H9 (cell line): ENCODE measurements at regions not wholly inside any gene's neighbourhood (a gene's known extent, or its start where the extent isn't known, plus 50 kb on each side); places are given as distances from the start of the nearest gene placed in this dataset.

Source experiments
- DNase-seq: peaks from one replicate; pipeline ENCODE4 v3.0.0-alpha.2; 2017
- H2AFZ ChIP-seq: one replicate; pipeline ENCODE4 v1.6.1; 2013; ENCODE audit warnings: mild to moderate bottlenecking, low read length, control low read depth, moderate library complexity
- H2AK5ac ChIP-seq: 2 replicates; pipeline ENCODE4 v1.6.1; 2013; ENCODE audit warnings: low read length, control low read depth, mixed read lengths; ENCODE audit not compliant: insufficient read length
- H2BK120ac ChIP-seq: one replicate; pipeline ENCODE4 v1.6.1; 2013; ENCODE audit warnings: low read depth, mild to moderate bottlenecking, low read length, control low read depth, inconsistent platforms; ENCODE audit not compliant: poor library complexity, severe bottlenecking
- H2BK12ac ChIP-seq: 2 replicates; pipeline ENCODE4 v1.6.1; 2013; ENCODE audit warnings: low read length, control low read depth, mixed read lengths, low read depth; ENCODE audit not compliant: insufficient read length
- H2BK15ac ChIP-seq: 2 replicates; pipeline ENCODE4 v1.6.1; 2013; ENCODE audit warnings: low read depth, low read length, control low read depth
- H2BK20ac ChIP-seq: one replicate; pipeline ENCODE4 v1.6.1; 2013; ENCODE audit warnings: low read depth, mild to moderate bottlenecking, low read length, control low read depth, inconsistent platforms; ENCODE audit not compliant: poor library complexity, severe bottlenecking
- H2BK5ac ChIP-seq: 2 replicates; pipeline ENCODE4 v1.6.1; 2013; ENCODE audit warnings: low read length, control low read depth, mixed read lengths; ENCODE audit not compliant: insufficient read length
- H3K14ac ChIP-seq: 2 replicates; pipeline ENCODE4 v1.6.1; 2013; ENCODE audit warnings: low read length, control low read depth; ENCODE audit not compliant: insufficient read depth
- H3K18ac ChIP-seq: 2 replicates; pipeline ENCODE4 v1.6.1; 2013; ENCODE audit warnings: low read depth, mild to moderate bottlenecking, mixed read lengths, low read length, control low read depth; ENCODE audit not compliant: insufficient read length
- H3K23ac ChIP-seq: 2 replicates; pipeline ENCODE4 v1.6.1; 2013; ENCODE audit warnings: low read length, control low read depth, mixed read lengths, low read depth; ENCODE audit not compliant: insufficient read length
- H3K23me2 ChIP-seq: 2 replicates; pipeline ENCODE4 v1.6.1; 2013; ENCODE audit warnings: low read depth, mild to moderate bottlenecking, mixed read lengths, low read length, control low read depth; ENCODE audit not compliant: insufficient read length, poor library complexity, severe bottlenecking
- H3K27ac ChIP-seq: 2 replicates; pipeline ENCODE4 v1.5.1; 2013; ENCODE audit warnings: low read length, control low read depth, mixed read lengths, low read depth; ENCODE audit not compliant: insufficient read length
- H3K27me3 ChIP-seq: 2 replicates; pipeline ENCODE4 v1.6.1; 2013; ENCODE audit warnings: low read length, control low read depth, inconsistent platforms; ENCODE audit not compliant: insufficient read depth
- H3K4ac ChIP-seq: 2 replicates; pipeline ENCODE4 v1.6.1; 2013; ENCODE audit warnings: low read depth, mild to moderate bottlenecking, control low read depth, inconsistent platforms, low read length, moderate library complexity
- H3K4me1 ChIP-seq: 2 replicates; pipeline ENCODE4 v1.6.1; 2013; ENCODE audit warnings: low read length, control low read depth, inconsistent platforms; ENCODE audit not compliant: insufficient read depth
- H3K4me2 ChIP-seq: 2 replicates; pipeline ENCODE4 v1.6.1; 2013; ENCODE audit warnings: low read length, control low read depth, mixed read lengths; ENCODE audit not compliant: insufficient read length, insufficient read depth
- H3K56ac ChIP-seq: 2 replicates; pipeline ENCODE4 v1.6.1; 2013; ENCODE audit warnings: low read depth, mild to moderate bottlenecking, mixed read lengths, low read length, control low read depth; ENCODE audit not compliant: insufficient read length
- H3K79me1 ChIP-seq: 2 replicates; pipeline ENCODE4 v1.6.1; 2013; ENCODE audit warnings: low read depth, mild to moderate bottlenecking, moderate library complexity, low read length, control low read depth, inconsistent platforms; ENCODE audit not compliant: insufficient read depth, poor library complexity, severe bottlenecking
- H3K79me2 ChIP-seq: 2 replicates; pipeline ENCODE4 v1.6.1; 2013; ENCODE audit warnings: low read length, control low read depth, inconsistent platforms; ENCODE audit not compliant: insufficient read depth
- H3K9ac ChIP-seq: 2 replicates; pipeline ENCODE4 v1.6.1; 2013; ENCODE audit warnings: low read length, control low read depth, mixed read lengths; ENCODE audit not compliant: insufficient read length; ENCODE audit errors: extremely low read depth
- H3K9me3 ChIP-seq: one replicate; pipeline ENCODE4 v1.6.1; 2013; ENCODE audit warnings: low read depth, low read length, inconsistent platforms; ENCODE audit not compliant: control insufficient read depth
- H3T11ph ChIP-seq: one replicate; pipeline ENCODE4 v1.6.1; 2013; ENCODE audit warnings: mild to moderate bottlenecking, low read length, control low read depth, inconsistent platforms
- H4K20me1 ChIP-seq: one replicate; pipeline ENCODE4 v1.6.1; 2013; ENCODE audit not compliant: control insufficient read depth, insufficient read length, insufficient read depth
- H4K5ac ChIP-seq: 2 replicates; pipeline ENCODE4 v1.6.1; 2013; ENCODE audit warnings: low read depth, mild to moderate bottlenecking, mixed read lengths, low read length, control low read depth; ENCODE audit not compliant: insufficient read length
- H4K8ac ChIP-seq: replicated peaks from 2 replicates; pipeline ENCODE4 v1.6.1; 2013; ENCODE audit warnings: low read length, control low read depth, mixed read lengths, low read depth; ENCODE audit not compliant: insufficient read length
- H4K91ac ChIP-seq: 2 replicates; pipeline ENCODE4 v1.6.1; 2013; ENCODE audit warnings: low read depth, mild to moderate bottlenecking, moderate library complexity, mixed read lengths, low read length, control low read depth; ENCODE audit not compliant: insufficient read length
- H3K27ac Mint-ChIP-seq, 3 experiments: 2 replicates in 2 of 3; 3 replicates in 1 of 3; pipeline ENCODE4 v1.8.0; 2020 to 2021; ENCODE audit warnings: mixed read lengths in 3 of 3, mild to moderate bottlenecking in 1 of 3, moderate library complexity in 1 of 3
- H3K27me3 Mint-ChIP-seq: 2 replicates; pipeline ENCODE4 v1.8.0; 2021; ENCODE audit warnings: low read depth, mild to moderate bottlenecking, moderate library complexity, mixed read lengths
- H3K36me3 Mint-ChIP-seq, 3 experiments: 2 replicates in 2 of 3; 3 replicates in 1 of 3; pipeline ENCODE4 v1.8.0; 2020 to 2021; ENCODE audit warnings: low read depth in 3 of 3, mixed read lengths in 3 of 3; ENCODE audit not compliant: insufficient read depth in 1 of 3
- H3K4me1 Mint-ChIP-seq, 2 experiments: 2 replicates each; pipeline ENCODE4 v1.8.0; 2020; ENCODE audit warnings: mixed read lengths in 2 of 2
- H3K4me3 Mint-ChIP-seq, 2 experiments: 2 replicates in 1 of 2; 3 replicates in 1 of 2; pipeline ENCODE4 v1.8.0; 2020 to 2021; ENCODE audit warnings: mild to moderate bottlenecking in 2 of 2, mixed read lengths in 2 of 2, moderate library complexity in 1 of 2
- H3K9me3 Mint-ChIP-seq, 2 experiments: 2 replicates in 1 of 2; 3 replicates in 1 of 2; pipeline ENCODE4 v1.8.0; 2020; ENCODE audit warnings: mild to moderate bottlenecking in 2 of 2, mixed read lengths in 2 of 2, moderate library complexity in 1 of 2
- WGBS: extraction: QIAGEN DNeasy Blood & Tissue Kit; methylation state at CpG from one replicate; pipeline ENCODE4 v1.1.7; 2013; ENCODE audit warnings: missing lambda C conversion rate, low lambda C conversion rate, mixed read lengths; ENCODE audit not compliant: insufficient read length; ENCODE audit errors: extremely low coverage; 5-methylcytosine and 5-hydroxymethylcytosine counted together
- TF ChIP-seq, protein P1 (sequence below): fragments of 200-600 bp; sonication (generic); conservative IDR thresholded peaks from 3 replicates; pipeline ENCODE4 v1.8.0; 2021; ENCODE audit warnings: antibody characterized with exemption, mild to moderate bottlenecking

DNA sequence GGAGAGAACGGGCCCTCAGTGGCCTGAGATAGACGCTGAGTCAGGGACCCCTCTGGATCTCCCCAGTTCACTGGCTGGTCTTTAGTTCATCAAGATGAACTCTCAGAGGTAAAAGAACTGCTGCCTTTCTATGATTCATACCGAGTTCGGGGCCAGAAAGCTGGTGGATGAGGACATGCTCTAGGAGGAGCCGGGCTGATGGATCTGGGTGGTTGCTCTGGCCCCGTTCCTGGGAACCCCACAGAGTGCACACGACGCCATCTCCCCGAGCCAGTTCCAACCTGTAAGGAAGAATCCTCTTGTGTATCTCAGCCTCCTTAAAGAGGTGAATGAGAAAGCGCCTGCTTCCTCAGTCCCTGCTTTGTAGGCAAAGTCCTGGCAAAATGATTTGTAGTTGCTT lies 142.6 kb upstream of the PDE10A start:
- H2AFZ ChIP-seq, result no peak overlapping the region

More for the DNA sequence above, 142.6 kb upstream of the PDE10A start:
- Mint-ChIP-seq H3K27ac (no peak overlapping the region), H3K36me3 (peaks cover 0 to 6% (median 0%) of the 10 kb centered on the region in 3 experiments; a peak in 2 of 7 replicates), H3K4me3 (peak overlapping the region; percentile 34 to 70; a peak in 3 of 5 replicates), H3K4me1 (peaks cover 8 to 10% of the 10 kb centered on the region in 2 experiments), H3K9me3 (peaks cover 0 to 2% of the 10 kb centered on the region in 2 experiments; a peak in 3 of 5 replicates), H3K27me3 (peaks cover 91% of the 10 kb centered on the region)
- Histone ChIP-seq H2BK15ac (no peak overlapping the region), H2BK12ac (no peak overlapping the region), H3K79me1 (no peaks in the 10 kb centered on the region), H3K23ac (no peak overlapping the region), H3K4ac (no peak overlapping the region), H3K23me2 (peaks cover 4% of the 10 kb centered on the region), H3T11ph (no peak overlapping the region), H2BK20ac (no peak overlapping the region), H3K4me1 (no peaks in the 10 kb centered on the region), H3K27me3 (peaks cover 7% of the 10 kb centered on the region; the same call in 1 of the 2 replicates), H4K5ac (no peak overlapping the region), H2BK120ac (no peak overlapping the region), H4K91ac (no peak overlapping the region), H3K14ac (no peak overlapping the region), H2BK5ac (no peak overlapping the region), H3K9ac (no peak overlapping the region), H4K20me1 (no peaks in the 10 kb centered on the region), H3K27ac (no peak overlapping the region), H3K4me2 (no peak overlapping the region), H3K9me3 (no peaks in the 10 kb centered on the region), H3K18ac (no peak overlapping the region), H4K8ac (no peak overlapping the region), H3K56ac (no peak overlapping the region), H3K79me2 (no peaks in the 10 kb centered on the region), H2AK5ac (no peak overlapping the region)
- DNase-seq, result no peak
- no CpG with 5 or more reads among the region's 10 CpGs for WGBS
- TF ChIP-seq, protein P1, sequence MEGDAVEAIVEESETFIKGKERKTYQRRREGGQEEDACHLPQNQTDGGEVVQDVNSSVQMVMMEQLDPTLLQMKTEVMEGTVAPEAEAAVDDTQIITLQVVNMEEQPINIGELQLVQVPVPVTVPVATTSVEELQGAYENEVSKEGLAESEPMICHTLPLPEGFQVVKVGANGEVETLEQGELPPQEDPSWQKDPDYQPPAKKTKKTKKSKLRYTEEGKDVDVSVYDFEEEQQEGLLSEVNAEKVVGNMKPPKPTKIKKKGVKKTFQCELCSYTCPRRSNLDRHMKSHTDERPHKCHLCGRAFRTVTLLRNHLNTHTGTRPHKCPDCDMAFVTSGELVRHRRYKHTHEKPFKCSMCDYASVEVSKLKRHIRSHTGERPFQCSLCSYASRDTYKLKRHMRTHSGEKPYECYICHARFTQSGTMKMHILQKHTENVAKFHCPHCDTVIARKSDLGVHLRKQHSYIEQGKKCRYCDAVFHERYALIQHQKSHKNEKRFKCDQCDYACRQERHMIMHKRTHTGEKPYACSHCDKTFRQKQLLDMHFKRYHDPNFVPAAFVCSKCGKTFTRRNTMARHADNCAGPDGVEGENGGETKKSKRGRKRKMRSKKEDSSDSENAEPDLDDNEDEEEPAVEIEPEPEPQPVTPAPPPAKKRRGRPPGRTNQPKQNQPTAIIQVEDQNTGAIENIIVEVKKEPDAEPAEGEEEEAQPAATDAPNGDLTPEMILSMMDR, result no peak
